SU-DHL-6 (cell line): ENCODE measurements at regions not wholly inside any gene's neighbourhood (a gene's known extent, or its start where the extent isn't known, plus 50 kb on each side); places are given as distances from the start of the nearest gene placed in this dataset.

ENCODE experiments used
- H2AFZ ChIP-seq: fragments of 200-600 bp; sonication (generic); 2 replicates; pipeline ENCODE4 v1.6.1; 2014; ENCODE audit warnings: low read depth, mild to moderate bottlenecking, moderate library complexity, mixed read lengths, antibody characterized with exemption, low read length; ENCODE audit not compliant: severe bottlenecking
- H3F3A ChIP-seq: fragments of 200-600 bp; shearing (Covaris generic); 2 replicates; pipeline ENCODE4 v1.6.0; 2016; ENCODE audit warnings: antibody characterized with exemption, mild to moderate bottlenecking; ENCODE audit not compliant: insufficient read depth
- H3K27ac ChIP-seq: fragments of 200-600 bp; sonication (generic); 2 replicates; pipeline ENCODE4 v1.5.1; 2016; ENCODE audit warnings: low read depth, mild to moderate bottlenecking, low read length, moderate library complexity, mixed read lengths
- H3K27me3 ChIP-seq: fragments of 200-600 bp; sonication (generic), shearing (Covaris generic); 2 replicates; pipeline ENCODE4 v1.6.0; 2014; ENCODE audit warnings: mild to moderate bottlenecking, low read length
- H3K36me3 ChIP-seq: fragments of 200-600 bp; sonication (generic); 2 replicates; pipeline ENCODE4 v1.6.1; 2014; ENCODE audit warnings: mild to moderate bottlenecking, low read length, mixed read lengths
- H3K4me2 ChIP-seq: fragments of 300-600, 200-600 bp; shearing (Covaris generic), sonication (generic); 2 replicates; pipeline ENCODE4 v1.6.0; 2014; ENCODE audit warnings: low read length, low read depth, mild to moderate bottlenecking; ENCODE audit not compliant: poor library complexity, severe bottlenecking
- H3K4me3 ChIP-seq: fragments of 200-600 bp; sonication (generic); 2 replicates; pipeline ENCODE4 v1.5.1; 2014; ENCODE audit warnings: antibody characterized with exemption, low read length, mild to moderate bottlenecking, mixed read lengths; ENCODE audit not compliant: insufficient read depth, poor library complexity, severe bottlenecking
- H3K79me2 ChIP-seq: fragments of 200-600 bp; sonication (generic); 2 replicates; pipeline ENCODE4 v1.6.1; 2014; ENCODE audit warnings: mild to moderate bottlenecking, low read length, moderate library complexity; ENCODE audit not compliant: insufficient read depth
- H3K9ac ChIP-seq: fragments of 200-600 bp; sonication (generic); 2 replicates; pipeline ENCODE4 v1.7.0; 2014; ENCODE audit warnings: mild to moderate bottlenecking, low read length
- H3K9me2 ChIP-seq: fragments of 200-600 bp; sonication (generic); replicated peaks from 2 replicates; pipeline ENCODE4 v1.6.1; 2014; ENCODE audit warnings: low read length; ENCODE audit not compliant: insufficient read depth
- H3K9me3 ChIP-seq: fragments of 200-600 bp; sonication (generic); 2 replicates; pipeline ENCODE4 v1.6.1; 2014; ENCODE audit warnings: low read length, mixed read lengths; ENCODE audit not compliant: insufficient read depth
- H4K20me1 ChIP-seq: fragments of 200-600 bp; sonication (generic); 2 replicates; pipeline ENCODE4 v1.6.1; 2014; ENCODE audit warnings: low read depth, mild to moderate bottlenecking, antibody characterized with exemption, low read length, moderate library complexity, mixed read lengths
- CTCF ChIP-seq: fragments of 200-600 bp; sonication (generic); IDR thresholded peaks from one replicate; pipeline ENCODE4 v1.5.1; 2017; ENCODE audit warnings: antibody characterized with exemption, mild to moderate bottlenecking, low read length, moderate library complexity; ENCODE audit not compliant: insufficient read depth, poor library complexity, severe bottlenecking
- EZH2phosphoT487 ChIP-seq: fragments of 200-600 bp; sonication (generic), shearing (Covaris generic); conservative IDR thresholded peaks from 2 replicates; pipeline ENCODE4 v1.6.1; 2018; ENCODE audit warnings: mild to moderate bottlenecking, antibody characterized with exemption, low read length, moderate library complexity, mixed read lengths

- no peaks in the 10 kb centered on the region for H3K79me2 ChIP-seq
- no peak overlapping the region for H3K4me2 ChIP-seq
- no peak overlapping the region for H3K9ac ChIP-seq
- no peaks in the 10 kb centered on the region for H4K20me1 ChIP-seq
- no peaks in the 10 kb centered on the region for H3K27me3 ChIP-seq
- no peak overlapping the region for H3K4me3 ChIP-seq
- no peaks in the 10 kb centered on the region for H3K36me3 ChIP-seq
- H3K9me2 ChIP-seq, result no peaks in the 10 kb centered on the region
- no peaks in the 10 kb centered on the region for H3F3A ChIP-seq
- H2AFZ ChIP-seq, result no peak overlapping the region
- TF ChIP-seq EZH2phosphoT487, result no peak
- no peak for TF ChIP-seq CTCF
- H3K9me3 ChIP-seq, result no peaks in the 10 kb centered on the region
- no peak overlapping the region for H3K27ac ChIP-seq
These were observed 98.9 kb upstream of the IRF2BP2 start for GRCh38 chr1:234708700-234709395.

GRCh38 chr1:234707641-234708040, 97.7 kb upstream of the IRF2BP2 start:
- TF ChIP-seq EZH2phosphoT487 (no peak), CTCF (no peak)
- Histone ChIP-seq H3K27me3 (no peaks in the 10 kb centered on the region), H3F3A (no peaks in the 10 kb centered on the region), H3K27ac (no peak overlapping the region), H3K9me2 (no peaks in the 10 kb centered on the region), H3K4me3 (no peak overlapping the region), H3K79me2 (no peaks in the 10 kb centered on the region), H3K4me2 (no peak overlapping the region), H4K20me1 (no peaks in the 10 kb centered on the region), H3K36me3 (no peaks in the 10 kb centered on the region), H3K9ac (no peak overlapping the region), H2AFZ (no peak overlapping the region), H3K9me3 (no peaks in the 10 kb centered on the region)

GRCh38 chr1:234706931-234707330, 97.0 kb upstream of the IRF2BP2 start:
- no peak overlapping the region for H3K4me2 ChIP-seq
- TF ChIP-seq EZH2phosphoT487 (no peak), CTCF (no peak)
- no peak overlapping the region for H3K27ac ChIP-seq
- H3K27me3 ChIP-seq, result no peaks in the 10 kb centered on the region
- no peak overlapping the region for H3K4me3 ChIP-seq
- H3K36me3 ChIP-seq, result no peaks in the 10 kb centered on the region
- no peaks in the 10 kb centered on the region for H3K9me3 ChIP-seq
- H3K9me2 ChIP-seq, result no peaks in the 10 kb centered on the region
- H2AFZ ChIP-seq, result no peak overlapping the region
- no peaks in the 10 kb centered on the region for H3K79me2 ChIP-seq
- no peaks in the 10 kb centered on the region for H3F3A ChIP-seq
- no peak overlapping the region for H3K9ac ChIP-seq
- H4K20me1 ChIP-seq, result no peaks in the 10 kb centered on the region
